ENCODE measurements at regions not wholly inside any gene's neighbourhood (a gene's known extent, or its start where the extent isn't known, plus 50 kb on each side); places are given as distances from the start of the nearest gene placed in this dataset.

GRCh38 chr14:99037777-99038430 is 234.1 kb downstream of the BCL11B start:
- Histone ChIP-seq H2BK15ac (ENCODE audit: low read depth, low read length) (no peak overlapping the region), H4K8ac (ENCODE audit: low read depth in 2 of 2, low read length in 2 of 2) (no peak overlapping the region), H3K36me3 (ENCODE audit: control insufficient read depth, insufficient read depth, low read length) (no peaks in the 10 kb centered on the region), H3K79me1 (ENCODE audit: low read depth in 1 of 2, low read length in 2 of 2) (no peaks in the 10 kb centered on the region), H3K9me1 (ENCODE audit: insufficient read depth, low read length) (no peaks in the 10 kb centered on the region), H2AK5ac (ENCODE audit: low read depth, low read length) (no peak overlapping the region), H2AK9ac (replicated peaks; ENCODE audit: low read depth, low read length, poor library complexity) (no peak overlapping the region), H3K4ac (ENCODE audit: low read depth, low read length) (no peak overlapping the region), H3K27me3 (ENCODE audit: control insufficient read depth, insufficient read depth, low read length) (no peaks in the 10 kb centered on the region), H3K27ac (ENCODE audit: insufficient read depth, low read length) (no peak overlapping the region), H4K5ac (ENCODE audit: low read depth, low read length) (no peak overlapping the region), H3K4me3 (ENCODE audit: insufficient read depth, low read depth, low read length) (no peak overlapping the region), H3K14ac (replicated peaks; ENCODE audit: low read depth, low read length) (no peak overlapping the region), H3K4me2 (ENCODE audit: low read depth, low read length) (no peak overlapping the region), H4K91ac (ENCODE audit: insufficient read depth, low read depth, low read length) (no peak overlapping the region), H3K4me1 (ENCODE audit: control insufficient read depth, insufficient read depth, low read length) (no peaks in the 10 kb centered on the region), H2BK20ac (ENCODE audit: low read depth, low read length) (no peak overlapping the region), H2AFZ (replicated peaks; ENCODE audit: low read length, poor library complexity) (no peak overlapping the region), H3K56ac (ENCODE audit: extremely low read depth, insufficient read depth, low read length) (no peak overlapping the region), H3K9ac (ENCODE audit: low read depth, low read length) (no peak overlapping the region), H2BK5ac (ENCODE audit: low read depth, low read length, poor library complexity, severe bottlenecking) (no peak overlapping the region), H4K20me1 (ENCODE audit: insufficient read depth, low read length) (no peaks in the 10 kb centered on the region), H3K9me3 (ENCODE audit: control insufficient read depth, insufficient read depth, low read length) (peaks cover 40% of the 10 kb centered on the region), H3K23ac (ENCODE audit: low read depth, low read length) (no peak overlapping the region), H2BK120ac (ENCODE audit: low read depth, low read length) (no peak overlapping the region), H3K18ac (ENCODE audit: low read depth, low read length) (no peak overlapping the region)
- no TSS peak for BruUV-seq (replicated peaks)
- no CpG with 5 or more reads among the region's 10 CpGs for WGBS, 2 experiments (ENCODE audit: extremely low coverage in 2 of 2, insufficient read length in 1 of 2)
- in situ Hi-C loops (cut with MboI; ENCODE audit: low sequenced_read_pairs), result no loop called here
- intact Hi-C loops (cut with micrococcal nuclease), result no loop called here
- CTCF ChIA-PET, result no interaction called here
- TF ChIP-seq RFX5 (IDR thresholded peaks at IDR 0.05; ENCODE audit: low read depth, low read length) (no peak), SMC3 (IDR thresholded peaks at IDR 0.05; ENCODE audit: low read depth, low read length) (no peak), MAFK (IDR thresholded peaks at IDR 0.05; ENCODE audit: low read depth, low read length) (no peak), CTCF (conservative IDR thresholded peaks at IDR 0.05; ENCODE audit: low read depth, low read length) (no peak), POLR2A (IDR thresholded peaks at IDR 0.05; ENCODE audit: low read depth, low read length) (no peak), CHD1 (IDR thresholded peaks at IDR 0.05; ENCODE audit: low read depth, low read length) (no peak), MXI1 (IDR thresholded peaks at IDR 0.05; ENCODE audit: borderline replicate concordance, low read depth, low read length) (no peak), BHLHE40 (IDR thresholded peaks at IDR 0.05; ENCODE audit: low read depth, low read length) (no peak), MAZ (IDR thresholded peaks at IDR 0.05; ENCODE audit: borderline replicate concordance, low read depth, low read length) (no peak), RAD21 (IDR thresholded peaks at IDR 0.05; ENCODE audit: low read length) (no peak), ELK1 (IDR thresholded peaks at IDR 0.05; ENCODE audit: borderline replicate concordance, low read depth, low read length) (no peak), RCOR1 (IDR thresholded peaks at IDR 0.05; ENCODE audit: insufficient replicate concordance, low read length) (no peak), FOS (IDR thresholded peaks at IDR 0.05; ENCODE audit: low read depth, low read length) (no peak), USF2 (IDR thresholded peaks at IDR 0.05; ENCODE audit: low read depth, low read length) (no peak), NFE2L2 (IDR thresholded peaks at IDR 0.05; ENCODE audit: low read depth, low read length) (no peak)
- POLR2A ChIA-PET (ENCODE audit: unreplicated experiment), result no interaction called here
- ATAC-seq (ENCODE audit: low read depth) (no peak), DNase-seq (no peak)
- dilution Hi-C loops (cut with HindIII; ENCODE audit: low sequenced_read_pairs, unreplicated experiment), result no loop called here

Data from IMR-90 (cell line).